Liver (tissue), 3 donors: ENCODE measurements at regions not wholly inside any gene's neighbourhood (a gene's known extent, or its start where the extent isn't known, plus 50 kb on each side); places are given as distances from the start of the nearest gene placed in this dataset.
"Not testable (repeated sequence)": the region's sequence is repeated elsewhere in the genome, so short reads cannot be mapped to it uniquely, and the experiment has no call there.

Source experiments
- EGR1 ChIP-seq, 2 donors: IDR thresholded peaks; 2 replicates each; pipeline ENCODE4 v1.6.1; 2016 to 2018; ENCODE audit warnings: antibody characterized with exemption in 2 of 2, low read depth in 2 of 2
- FOXA1 ChIP-seq: IDR thresholded peaks from 2 replicates; pipeline ENCODE4 v1.6.1; 2016; ENCODE audit warnings: antibody characterized with exemption
- JUND ChIP-seq, 2 donors: IDR thresholded peaks; 2 replicates each; pipeline ENCODE4 v1.6.1; 2016; ENCODE audit warnings: antibody characterized with exemption in 2 of 2
- RAD21 ChIP-seq, 2 donors: IDR thresholded peaks; 2 replicates each; pipeline ENCODE4 v1.6.1; 2016; ENCODE audit warnings: antibody characterized with exemption in 2 of 2, mild to moderate bottlenecking in 2 of 2
- RXRA ChIP-seq, 2 donors: IDR thresholded peaks; 2 replicates each; pipeline ENCODE4 v1.6.1; 2017 to 2018; ENCODE audit warnings: antibody characterized with exemption in 2 of 2, mild to moderate bottlenecking in 1 of 2
- SP1 ChIP-seq: IDR thresholded peaks from 2 replicates; pipeline ENCODE4 v1.6.1; 2018; ENCODE audit warnings: antibody characterized with exemption, mild to moderate bottlenecking
- TAF1 ChIP-seq: conservative IDR thresholded peaks from 2 replicates; pipeline ENCODE4 v1.6.1; 2016; ENCODE audit warnings: antibody characterized with exemption, mild to moderate bottlenecking
- TF ChIP-seq, protein P1 (sequence below): fragments of 150-350 bp; IDR thresholded peaks from 2 replicates; pipeline ENCODE4 v1.5.1; 2017; ENCODE audit warnings: improper control_type of control experiment, low read depth, low read length; ENCODE audit not compliant: missing input control
- TF ChIP-seq, protein P2 (sequence below): IDR thresholded peaks from 2 replicates; pipeline ENCODE4 v1.6.1; 2016; ENCODE audit warnings: antibody characterized with exemption
- TF ChIP-seq, protein P3 (sequence below): IDR thresholded peaks from 2 replicates; pipeline ENCODE4 v1.6.1; 2016; ENCODE audit warnings: antibody characterized with exemption, mild to moderate bottlenecking
- donor health status: healthy.
- donor health status: healthy.

DNA sequence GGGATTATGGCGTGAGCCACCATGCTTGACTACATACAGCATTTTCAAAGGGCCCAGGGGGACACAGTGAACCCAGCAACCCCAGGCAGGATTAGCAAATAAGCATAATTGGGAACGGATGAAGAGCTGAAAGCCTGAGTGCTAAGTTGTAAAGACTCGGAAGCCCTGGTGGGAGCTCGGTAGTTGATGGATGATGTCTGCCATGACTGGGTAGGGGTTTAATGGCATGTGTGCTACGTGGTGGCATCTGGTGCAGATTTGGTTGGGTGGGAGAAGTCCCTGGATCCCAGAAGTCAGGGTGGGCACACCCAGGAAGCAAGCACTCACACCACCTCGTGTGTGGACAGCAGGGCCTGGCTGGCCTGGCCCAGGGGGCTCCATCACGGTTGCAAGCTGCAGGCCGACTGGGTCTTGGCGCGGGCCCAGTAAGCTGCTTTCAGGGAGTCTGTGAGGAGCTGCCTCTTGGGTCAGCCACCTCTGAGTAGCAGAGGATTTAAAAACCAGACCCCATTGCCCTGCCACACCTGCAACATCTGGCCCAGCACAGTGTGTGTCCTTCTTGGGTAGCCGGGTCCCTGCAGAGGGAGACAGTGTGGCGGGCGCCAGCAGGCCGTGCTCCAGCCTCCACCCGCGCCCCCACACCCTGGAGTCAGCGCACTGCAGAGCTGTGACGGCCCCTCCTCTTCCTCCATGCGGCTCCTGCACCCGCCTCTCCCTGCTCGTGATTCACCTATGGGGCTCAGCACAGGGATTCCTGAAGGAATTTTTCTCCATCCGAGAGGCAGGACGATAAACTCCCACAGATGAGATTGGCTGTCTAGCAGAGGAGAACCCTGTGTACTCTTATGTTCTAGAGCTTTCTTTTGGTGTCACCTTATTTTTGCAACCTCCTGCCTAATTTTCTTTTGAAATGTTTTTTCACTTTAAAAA, 159.2 kb downstream of the LAT start:
- TF ChIP-seq, protein P1, sequence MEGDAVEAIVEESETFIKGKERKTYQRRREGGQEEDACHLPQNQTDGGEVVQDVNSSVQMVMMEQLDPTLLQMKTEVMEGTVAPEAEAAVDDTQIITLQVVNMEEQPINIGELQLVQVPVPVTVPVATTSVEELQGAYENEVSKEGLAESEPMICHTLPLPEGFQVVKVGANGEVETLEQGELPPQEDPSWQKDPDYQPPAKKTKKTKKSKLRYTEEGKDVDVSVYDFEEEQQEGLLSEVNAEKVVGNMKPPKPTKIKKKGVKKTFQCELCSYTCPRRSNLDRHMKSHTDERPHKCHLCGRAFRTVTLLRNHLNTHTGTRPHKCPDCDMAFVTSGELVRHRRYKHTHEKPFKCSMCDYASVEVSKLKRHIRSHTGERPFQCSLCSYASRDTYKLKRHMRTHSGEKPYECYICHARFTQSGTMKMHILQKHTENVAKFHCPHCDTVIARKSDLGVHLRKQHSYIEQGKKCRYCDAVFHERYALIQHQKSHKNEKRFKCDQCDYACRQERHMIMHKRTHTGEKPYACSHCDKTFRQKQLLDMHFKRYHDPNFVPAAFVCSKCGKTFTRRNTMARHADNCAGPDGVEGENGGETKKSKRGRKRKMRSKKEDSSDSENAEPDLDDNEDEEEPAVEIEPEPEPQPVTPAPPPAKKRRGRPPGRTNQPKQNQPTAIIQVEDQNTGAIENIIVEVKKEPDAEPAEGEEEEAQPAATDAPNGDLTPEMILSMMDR, result not testable (repeated sequence)
- TF ChIP-seq JUND (IDR thresholded peaks at IDR 0.05); SP1; RXRA (IDR thresholded peaks at IDR 0.05); EGR1 (IDR thresholded peaks at IDR 0.05; ENCODE audit: low read depth in 2 of 2); RAD21 (IDR thresholded peaks at IDR 0.05); TAF1; FOXA1: not testable (repeated sequence)
- TF ChIP-seq, protein P2, sequence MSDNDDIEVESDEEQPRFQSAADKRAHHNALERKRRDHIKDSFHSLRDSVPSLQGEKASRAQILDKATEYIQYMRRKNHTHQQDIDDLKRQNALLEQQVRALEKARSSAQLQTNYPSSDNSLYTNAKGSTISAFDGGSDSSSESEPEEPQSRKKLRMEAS, result not testable (repeated sequence)
- TF ChIP-seq, protein P3, sequence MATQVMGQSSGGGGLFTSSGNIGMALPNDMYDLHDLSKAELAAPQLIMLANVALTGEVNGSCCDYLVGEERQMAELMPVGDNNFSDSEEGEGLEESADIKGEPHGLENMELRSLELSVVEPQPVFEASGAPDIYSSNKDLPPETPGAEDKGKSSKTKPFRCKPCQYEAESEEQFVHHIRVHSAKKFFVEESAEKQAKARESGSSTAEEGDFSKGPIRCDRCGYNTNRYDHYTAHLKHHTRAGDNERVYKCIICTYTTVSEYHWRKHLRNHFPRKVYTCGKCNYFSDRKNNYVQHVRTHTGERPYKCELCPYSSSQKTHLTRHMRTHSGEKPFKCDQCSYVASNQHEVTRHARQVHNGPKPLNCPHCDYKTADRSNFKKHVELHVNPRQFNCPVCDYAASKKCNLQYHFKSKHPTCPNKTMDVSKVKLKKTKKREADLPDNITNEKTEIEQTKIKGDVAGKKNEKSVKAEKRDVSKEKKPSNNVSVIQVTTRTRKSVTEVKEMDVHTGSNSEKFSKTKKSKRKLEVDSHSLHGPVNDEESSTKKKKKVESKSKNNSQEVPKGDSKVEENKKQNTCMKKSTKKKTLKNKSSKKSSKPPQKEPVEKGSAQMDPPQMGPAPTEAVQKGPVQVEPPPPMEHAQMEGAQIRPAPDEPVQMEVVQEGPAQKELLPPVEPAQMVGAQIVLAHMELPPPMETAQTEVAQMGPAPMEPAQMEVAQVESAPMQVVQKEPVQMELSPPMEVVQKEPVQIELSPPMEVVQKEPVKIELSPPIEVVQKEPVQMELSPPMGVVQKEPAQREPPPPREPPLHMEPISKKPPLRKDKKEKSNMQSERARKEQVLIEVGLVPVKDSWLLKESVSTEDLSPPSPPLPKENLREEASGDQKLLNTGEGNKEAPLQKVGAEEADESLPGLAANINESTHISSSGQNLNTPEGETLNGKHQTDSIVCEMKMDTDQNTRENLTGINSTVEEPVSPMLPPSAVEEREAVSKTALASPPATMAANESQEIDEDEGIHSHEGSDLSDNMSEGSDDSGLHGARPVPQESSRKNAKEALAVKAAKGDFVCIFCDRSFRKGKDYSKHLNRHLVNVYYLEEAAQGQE, result not testable (repeated sequence)
